CD4-positive, alpha-beta memory T cell (primary cell): ENCODE measurements at regions not wholly inside any gene's neighbourhood (a gene's known extent, or its start where the extent isn't known, plus 50 kb on each side); places are given as distances from the start of the nearest gene placed in this dataset.

Source experiments
- CTCF ChIA-PET: fragments of 350-600 bp; sonication (Branson Sonifier 250); formaldehyde crosslinking; loops from one replicate; lab custom pipeline; 2021; ENCODE audit warnings: inconsistent platforms; ENCODE audit not compliant: partially characterized antibody; lab: Charles Lee
- POLR2A ChIA-PET: fragments of 350-600 bp; sonication (Branson Sonifier 250); formaldehyde crosslinking; loops from one replicate; lab custom pipeline; 2021; ENCODE audit not compliant: partially characterized antibody; lab: Charles Lee
- DNase-seq, 5 donors: peaks; one replicate each; pipeline versions ENCODE4 v3.0.0 to v3.0.0-alpha.2; 2020 to 2022; ENCODE audit warnings: mixed read lengths in 1 of 5
- H3K27ac ChIP-seq: one replicate; pipeline ENCODE4 v1.7.0; 2013; ENCODE audit warnings: low read depth, low read length
- H3K27me3 ChIP-seq: 2 replicates; pipeline ENCODE4 v1.7.0; 2013; ENCODE audit warnings: mild to moderate bottlenecking, low read length, moderate library complexity; ENCODE audit not compliant: insufficient read depth
- H3K36me3 ChIP-seq: 2 replicates; pipeline ENCODE4 v1.7.0; 2013; ENCODE audit warnings: mild to moderate bottlenecking, low read length, moderate library complexity; ENCODE audit not compliant: insufficient read depth
- H3K4me1 ChIP-seq: 2 replicates; pipeline ENCODE4 v1.7.0; 2013; ENCODE audit warnings: mild to moderate bottlenecking, low read length, moderate library complexity; ENCODE audit not compliant: insufficient read depth
- H3K4me3 ChIP-seq, 2 donors: one replicate each; pipeline ENCODE4 v1.7.0; 2013; ENCODE audit warnings: low read length in 2 of 2, mild to moderate bottlenecking in 1 of 2
- H3K9me3 ChIP-seq, 2 donors: one replicate each; pipeline ENCODE4 v1.7.0; 2013; ENCODE audit warnings: low read length in 2 of 2, control low read depth in 1 of 2; ENCODE audit not compliant: control insufficient read depth in 1 of 2
- H3K27ac Mint-ChIP-seq, 7 donors: one replicate each; pipeline ENCODE4 v1.8.0; 2020 to 2021; ENCODE audit warnings: mixed read lengths in 7 of 7, mild to moderate bottlenecking in 6 of 7, inconsistent platforms in 3 of 7, moderate library complexity in 3 of 7
- H3K27me3 Mint-ChIP-seq, 2 donors: one replicate each; pipeline ENCODE4 v1.8.0; 2020 to 2021; ENCODE audit warnings: mixed read lengths in 2 of 2
- H3K36me3 Mint-ChIP-seq, 2 donors: one replicate each; pipeline ENCODE4 v1.8.0; 2020 to 2021; ENCODE audit warnings: mixed read lengths in 2 of 2, inconsistent platforms in 1 of 2, mild to moderate bottlenecking in 1 of 2
- H3K4me1 Mint-ChIP-seq, 4 donors: one replicate each; pipeline ENCODE4 v1.8.0; 2020 to 2021; ENCODE audit warnings: mixed read lengths in 4 of 4, mild to moderate bottlenecking in 1 of 4
- H3K4me3 Mint-ChIP-seq, 8 donors: one replicate each; pipeline ENCODE4 v1.8.0; 2020 to 2021; ENCODE audit warnings: mixed read lengths in 8 of 8, mild to moderate bottlenecking in 7 of 8, moderate library complexity in 6 of 8, inconsistent platforms in 3 of 8
- H3K9me3 Mint-ChIP-seq, 8 donors: one replicate each; pipeline ENCODE4 v1.8.0; 2020 to 2021; ENCODE audit warnings: mixed read lengths in 8 of 8, mild to moderate bottlenecking in 5 of 8, inconsistent platforms in 3 of 8, moderate library complexity in 1 of 8
- intact Hi-C: fragments of 100-400 bp; cut with micrococcal nuclease; formaldehyde crosslinking; loops from one replicate; pipeline ENCODE4 v1.15.1; 2023

GRCh38 chr12:13471471-13471870 lies 274.9 kb downstream of the EMP1 start:
- ChIA-PET CTCF (interaction anchor here (0.6 to 1.3 kb wide), 2 partner anchors 26 to 1990 kb away, joined by 3 read pairs; no protein-coding TSS in a partner anchor), POLR2A (no interaction called here)
- H3K27ac ChIP-seq: no peak overlapping the region
- Mint-ChIP-seq H3K27me3 (peaks cover 0 to 9% of the 10 kb centered on the region in 2 donors), H3K4me3 (no peak overlapping the region), H3K36me3 (no peaks in the 10 kb centered on the region), H3K4me1 (peaks cover 0 to 3% (median 0%) of the 10 kb centered on the region in 4 donors), H3K27ac (no peak overlapping the region), H3K9me3 (peaks cover 0 to 4% (median 0%) of the 10 kb centered on the region in 8 donors)
- H3K4me3 ChIP-seq: no peak overlapping the region
- no peak for DNase-seq
- no peaks in the 10 kb centered on the region for H3K4me1 ChIP-seq
- no peaks in the 10 kb centered on the region for H3K9me3 ChIP-seq
- H3K27me3 ChIP-seq: no peaks in the 10 kb centered on the region
- H3K36me3 ChIP-seq: no peaks in the 10 kb centered on the region
- intact Hi-C loops: no loop called here

- no peak overlapping the region for H3K27ac ChIP-seq
- CTCF ChIA-PET: no interaction called here
- H3K27ac Mint-ChIP-seq: no peak overlapping the region
Observed at GRCh38 chr12:13465635-13466034, 269.1 kb downstream of the EMP1 start.

GRCh38 chr12:13463189-13463588 lies 266.7 kb downstream of the EMP1 start:
- intact Hi-C loops: no loop called here
- POLR2A ChIA-PET: no interaction called here
- DNase-seq: no peak
- peaks cover 2 to 4% of the 10 kb centered on the region in 2 donors for H3K27me3 Mint-ChIP-seq
- Histone ChIP-seq H3K27me3 (no peaks in the 10 kb centered on the region), H3K36me3 (no peaks in the 10 kb centered on the region), H3K4me3 (no peak overlapping the region), H3K9me3 (no peaks in the 10 kb centered on the region), H3K4me1 (no peaks in the 10 kb centered on the region), H3K27ac (no peak overlapping the region)
- H3K36me3 Mint-ChIP-seq: no peaks in the 10 kb centered on the region
- CTCF ChIA-PET: no interaction called here
- peaks cover 0 to 2% (median 0%) of the 10 kb centered on the region in 8 donors for H3K9me3 Mint-ChIP-seq
- no peak overlapping the region for H3K27ac Mint-ChIP-seq
- no peaks in the 10 kb centered on the region for H3K4me1 Mint-ChIP-seq
- H3K4me3 Mint-ChIP-seq: no peak overlapping the region

More at GRCh38 chr12:13465635-13466034, 269.1 kb downstream of the EMP1 start:
- Histone ChIP-seq H3K4me1 (no peaks in the 10 kb centered on the region), H3K36me3 (no peaks in the 10 kb centered on the region), H3K9me3 (no peaks in the 10 kb centered on the region), H3K27me3 (no peaks in the 10 kb centered on the region), H3K4me3 (no peak overlapping the region)
- no peaks in the 10 kb centered on the region for H3K4me1 Mint-ChIP-seq
- H3K27me3 Mint-ChIP-seq: peaks cover 2% of the 10 kb centered on the region in 2 donors
- H3K4me3 Mint-ChIP-seq: no peak overlapping the region
- DNase-seq: no peak
- POLR2A ChIA-PET: no interaction called here
- no peaks in the 10 kb centered on the region for H3K9me3 Mint-ChIP-seq
- intact Hi-C loops: no loop called here
- H3K36me3 Mint-ChIP-seq: no peaks in the 10 kb centered on the region

- no peak for DNase-seq
- peaks cover 2 to 4% of the 10 kb centered on the region in 2 donors for H3K27me3 Mint-ChIP-seq
- H3K36me3 Mint-ChIP-seq: no peaks in the 10 kb centered on the region
- Histone ChIP-seq H3K27ac (no peak overlapping the region), H3K9me3 (no peaks in the 10 kb centered on the region), H3K36me3 (no peaks in the 10 kb centered on the region), H3K4me1 (no peaks in the 10 kb centered on the region), H3K4me3 (no peak overlapping the region), H3K27me3 (no peaks in the 10 kb centered on the region)
- ChIA-PET CTCF (no interaction called here), POLR2A (no interaction called here)
- intact Hi-C loops: no loop called here
- H3K4me3 Mint-ChIP-seq: no peak overlapping the region
- no peaks in the 10 kb centered on the region for H3K4me1 Mint-ChIP-seq
- no peak overlapping the region for H3K27ac Mint-ChIP-seq
- H3K9me3 Mint-ChIP-seq: peaks cover 0 to 2% (median 0%) of the 10 kb centered on the region in 8 donors
Observed at GRCh38 chr12:13462450-13462849, 265.9 kb downstream of the EMP1 start.

- H3K4me3 ChIP-seq: no peak overlapping the region
- ChIA-PET POLR2A (no interaction called here), CTCF (no interaction called here)
- Mint-ChIP-seq H3K36me3 (no peaks in the 10 kb centered on the region), H3K27me3 (peaks cover 2 to 4% of the 10 kb centered on the region in 2 donors), H3K9me3 (peaks cover 0 to 5% (median under 1%) of the 10 kb centered on the region in 8 donors), H3K4me1 (no peaks in the 10 kb centered on the region), H3K4me3 (no peak overlapping the region), H3K27ac (no peak overlapping the region)
- H3K9me3 ChIP-seq: no peaks in the 10 kb centered on the region
- DNase-seq: no peak
- H3K36me3 ChIP-seq: no peaks in the 10 kb centered on the region
- H3K27ac ChIP-seq: no peak overlapping the region
- H3K4me1 ChIP-seq: no peaks in the 10 kb centered on the region
- H3K27me3 ChIP-seq: no peaks in the 10 kb centered on the region
- intact Hi-C loops: no loop called here
Observed at GRCh38 chr12:13455778-13456144, 259.2 kb downstream of the EMP1 start.

- H3K27me3 ChIP-seq: no peaks in the 10 kb centered on the region
- no peaks in the 10 kb centered on the region for H3K4me1 Mint-ChIP-seq
- H3K36me3 ChIP-seq: no peaks in the 10 kb centered on the region
- no peaks in the 10 kb centered on the region for H3K36me3 Mint-ChIP-seq
- intact Hi-C loops: no loop called here
- H3K27ac ChIP-seq: no peak overlapping the region
- no peak overlapping the region for H3K27ac Mint-ChIP-seq
- H3K9me3 ChIP-seq: no peaks in the 10 kb centered on the region
- POLR2A ChIA-PET: no interaction called here
- CTCF ChIA-PET: no interaction called here
- no peak overlapping the region for H3K4me3 ChIP-seq
- DNase-seq: no peak
- no peak overlapping the region for H3K4me3 Mint-ChIP-seq
- peaks cover 0 to 5% (median under 1%) of the 10 kb centered on the region in 8 donors for H3K9me3 Mint-ChIP-seq
- no peaks in the 10 kb centered on the region for H3K4me1 ChIP-seq
- H3K27me3 Mint-ChIP-seq: peaks cover 2 to 5% of the 10 kb centered on the region in 2 donors
Observed at GRCh38 chr12:13454991-13455777, 258.7 kb downstream of the EMP1 start.

GRCh38 chr12:13452955-13453570 lies 256.5 kb downstream of the EMP1 start:
- Mint-ChIP-seq H3K27ac (no peak overlapping the region), H3K4me3 (no peak overlapping the region), H3K9me3 (peaks cover 0 to 4% (median under 1%) of the 10 kb centered on the region in 8 donors), H3K36me3 (no peaks in the 10 kb centered on the region), H3K27me3 (peaks cover 0 to 3% of the 10 kb centered on the region in 2 donors), H3K4me1 (no peaks in the 10 kb centered on the region)
- Histone ChIP-seq H3K9me3 (no peaks in the 10 kb centered on the region), H3K27ac (no peak overlapping the region), H3K27me3 (no peaks in the 10 kb centered on the region), H3K36me3 (no peaks in the 10 kb centered on the region), H3K4me3 (no peak overlapping the region), H3K4me1 (no peaks in the 10 kb centered on the region)
- ChIA-PET POLR2A (no interaction called here), CTCF (no interaction called here)
- DNase-seq: no peak
- intact Hi-C loops: no loop called here
